GM12878 (cell line): ENCODE measurements at regions not wholly inside any gene's neighbourhood (a gene's known extent, or its start where the extent isn't known, plus 50 kb on each side); places are given as distances from the start of the nearest gene placed in this dataset.

Experiments used
- ATAC-seq: fragments of 200-7000 bp; cut with Tn5 transposase; 3 replicates; pipeline ENCODE4 v1.9.1; 2020; ENCODE audit warnings: mild to moderate bottlenecking, moderate library complexity
- BruUV-seq: library from RNA; stranded (reverse); fragments of 400-500 nt; replicated peaks from 2 replicates; lab custom pipeline; 2021; lab: Mats Ljungman, UMichigan
- CTCF ChIA-PET: fragments of 300-600 bp; sonication (Branson Sonifier 250); formaldehyde crosslinking; extraction: SDS; loops from one replicate; lab custom pipeline; 2021; ENCODE audit warnings: inconsistent platforms; lab: Yijun Ruan, JAX
- POLR2A ChIA-PET: fragments of 350-600 bp; formaldehyde crosslinking; extraction: SDS; loops from one replicate; lab custom pipeline; 2021; ENCODE audit warnings: inconsistent platforms; lab: Charles Lee
- RAD21 ChIA-PET: fragments of 300-600 bp; sonication (Branson Sonifier 250); formaldehyde crosslinking; loops from one replicate; lab custom pipeline; 2023; ENCODE audit warnings: antibody characterized with exemption; ENCODE audit not compliant: unreplicated experiment; lab: Charles Lee
- SMC1A ChIA-PET: fragments of 300-600 bp; sonication (Branson Sonifier 250); formaldehyde crosslinking; loops from one replicate; lab custom pipeline; 2023; ENCODE audit not compliant: unreplicated experiment, uncharacterized antibody; lab: Charles Lee
- DNase-seq: peaks from one replicate; pipeline ENCODE4 v3.0.0-alpha.2; 2011; ENCODE audit warnings: low read depth, low spot score
- FAIRE-seq: peaks from 3 replicates; lab custom pipeline; 2011; peaks lifted over from hg19 to GRCh38; lab: Jason Lieb, UNC
- H2AFZ ChIP-seq: 2 replicates; pipeline ENCODE4 v1.6.0; 2011; ENCODE audit warnings: low read depth, low read length, control low read depth; ENCODE audit not compliant: control insufficient read depth
- H3K27ac ChIP-seq: 2 replicates; pipeline ENCODE4 v1.5.1; 2011; ENCODE audit warnings: control low read depth; ENCODE audit not compliant: control insufficient read depth, insufficient read depth
- H3K27me3 ChIP-seq, 2 experiments: replicated peaks in 1 of 2; 2 replicates each; pipeline versions ENCODE4 v1.6.0 to v1.6.1; 2011; ENCODE audit warnings: low read length in 1 of 2; ENCODE audit not compliant: control insufficient read depth in 2 of 2, insufficient read depth in 2 of 2
- H3K36me3 ChIP-seq, 2 experiments: 2 replicates each; pipeline ENCODE4 v1.5.1; 2011; ENCODE audit warnings: low read length in 1 of 2; ENCODE audit not compliant: control insufficient read depth in 2 of 2, insufficient read depth in 2 of 2
- H3K4me1 ChIP-seq: 2 replicates; pipeline ENCODE4 v1.6.1; 2011; ENCODE audit warnings: mild to moderate bottlenecking, low read length, moderate library complexity, mixed read lengths; ENCODE audit not compliant: control insufficient read depth, insufficient read depth
- H3K4me2 ChIP-seq: 2 replicates; pipeline ENCODE4 v1.6.0; 2011; ENCODE audit warnings: control low read depth; ENCODE audit not compliant: control insufficient read depth, insufficient read depth
- H3K4me3 ChIP-seq: fragments of 200-600 bp; sonication (generic); 2 replicates; pipeline ENCODE4 v1.5.1; 2016
- H3K79me2 ChIP-seq: 2 replicates; pipeline ENCODE4 v1.6.0; 2011; ENCODE audit warnings: low read length; ENCODE audit not compliant: control insufficient read depth, insufficient read depth
- H3K9ac ChIP-seq: 2 replicates; pipeline ENCODE4 v1.8.0; 2011; ENCODE audit warnings: low read length, control low read depth, mixed read lengths; ENCODE audit not compliant: control insufficient read depth, insufficient read depth
- H3K9me3 ChIP-seq: replicated peaks from 3 replicates; pipeline ENCODE4 v1.5.1; 2011; ENCODE audit warnings: mild to moderate bottlenecking, low read length; ENCODE audit not compliant: control insufficient read depth, insufficient read depth
- H4K20me1 ChIP-seq: 2 replicates; pipeline ENCODE4 v1.6.0; 2011; ENCODE audit not compliant: control insufficient read depth, insufficient read depth
- ASH2L ChIP-seq: fragments of 300-600, 200-600 bp; sonication (generic); IDR thresholded peaks from 2 replicates; pipeline ENCODE4 v1.6.1; 2017; ENCODE audit warnings: low read depth, mild to moderate bottlenecking, borderline replicate concordance
- BHLHE40 ChIP-seq, 2 experiments: fragments of 450-650 bp in 1 of 2; IDR thresholded peaks; 2 replicates each; pipeline ENCODE4 v1.6.1; 2011 to 2017; ENCODE audit warnings: low read depth in 2 of 2, borderline replicate concordance in 1 of 2, improper control_type of control experiment in 1 of 2, low read length in 1 of 2, mild to moderate bottlenecking in 1 of 2
- MTA3 ChIP-seq: IDR thresholded peaks from 2 replicates; pipeline ENCODE4 v1.6.1; 2012; ENCODE audit warnings: low read length, inconsistent platforms, borderline replicate concordance
- RAD21 ChIP-seq: IDR thresholded peaks from 2 replicates; pipeline ENCODE4 v1.6.1; 2011; ENCODE audit warnings: mild to moderate bottlenecking, low read depth, low read length, moderate library complexity; ENCODE audit not compliant: insufficient read depth
- REST ChIP-seq: IDR thresholded peaks from 2 replicates; pipeline ENCODE4 v1.6.1; 2012; ENCODE audit warnings: mild to moderate bottlenecking, low read depth, low read length
- USF1 ChIP-seq: IDR thresholded peaks from 2 replicates; pipeline ENCODE4 v1.6.1; 2011; ENCODE audit warnings: borderline replicate concordance, low read depth, mild to moderate bottlenecking, moderate library complexity, mixed read lengths, low read length; ENCODE audit not compliant: insufficient read depth; ENCODE audit errors: extremely low read length
- ZBTB11 ChIP-seq: fragments of 450-650 bp; formaldehyde crosslinking; IDR thresholded peaks from 2 replicates; pipeline ENCODE4 v1.5.0; 2022; ENCODE audit warnings: mild to moderate bottlenecking, missing genetic modification characterization
- ZNF592 ChIP-seq: fragments of 450-650 bp; IDR thresholded peaks from 2 replicates; pipeline ENCODE4 v1.6.1; 2017; ENCODE audit warnings: mild to moderate bottlenecking, moderate library complexity
- WGBS: methylation state at CpG from one replicate; pipeline ENCODE4 v1.1.6; 2016; ENCODE audit warnings: low lambda C conversion rate; ENCODE audit not compliant: insufficient replicate concordance, insufficient coverage; ENCODE audit errors: missing lambda C conversion rate; 5-methylcytosine and 5-hydroxymethylcytosine counted together
- in situ Hi-C: fragments of 300-500 bp; cut with MboI; formaldehyde crosslinking; loops from 9 replicates; pipeline ENCODE4 v1.14.3; 2018; ENCODE audit warnings: mixed read lengths
- intact Hi-C: fragments of 100-400 bp; cut with micrococcal nuclease; formaldehyde crosslinking; loops from one replicate; pipeline ENCODE4 v1.14.2; 2022; ENCODE audit not compliant: unreplicated experiment

GRCh38 chr6:27667016-27667656 is 194.2 kb upstream of the ZNF184 start (continued):
- TF ChIP-seq ASH2L: no peak
- TF ChIP-seq USF1: no peak
- TF ChIP-seq MTA3: no peak
- no peak for TF ChIP-seq RAD21

- no peak overlapping the region for H3K27ac ChIP-seq
- intact Hi-C loops (no loop called here), in situ Hi-C loops (no loop called here)
- H3K4me1 ChIP-seq: peaks cover 6% of the 10 kb centered on the region; the same call in 1 of the 2 replicates
- no peaks in the 10 kb centered on the region for H4K20me1 ChIP-seq
- SMC1A ChIA-PET: interaction anchor here (0.8 to 1.3 kb wide), 3 partner anchors 9 to 53 kb away, joined by 3 to 4 read pairs (median 3); no protein-coding TSS in a partner anchor
- WGBS: 0% methylated on average over 1 of the region's 1 CpG
- H3K9me3 ChIP-seq: no peaks in the 10 kb centered on the region; the same call in 2 of the 3 replicates
- FAIRE-seq: no peak
- no peaks in the 10 kb centered on the region for H3K79me2 ChIP-seq
- POLR2A ChIA-PET: interaction anchor here (0.7 kb wide), 1 partner anchor 677 kb away, joined by 4 read pairs; no protein-coding TSS in a partner anchor
- RAD21 ChIA-PET: no interaction called here
- no peak overlapping the region for H3K9ac ChIP-seq
- no peak overlapping the region for H2AFZ ChIP-seq
- H3K4me2 ChIP-seq: no peak overlapping the region
- no peak; the same call in 2 of the 3 replicates for ATAC-seq
- no peaks in the 10 kb centered on the region for H3K36me3 ChIP-seq
- DNase-seq: no peak
- no peaks in the 10 kb centered on the region for H3K27me3 ChIP-seq
- no peak overlapping the region for H3K4me3 ChIP-seq
- CTCF ChIA-PET: interaction anchor here (1.2 kb wide), 1 partner anchor 144 kb away, joined by 4 read pairs; no protein-coding TSS in a partner anchor
- no TSS peak for BruUV-seq
- TF ChIP-seq REST (no peak), BHLHE40 (IDR thresholded peaks at IDR 0.05; ENCODE audit: borderline replicate concordance in 1 of 2, low read depth in 2 of 2, low read length in 1 of 2) (no peak), ZBTB11 (CRISPR knock-in tag) (no peak), ZNF592 (no peak)
These were observed 189.9 kb upstream of the ZNF184 start for GRCh38 chr6:27662769-27663168.
